ELR (cell line): ENCODE measurements at regions not wholly inside any gene's neighbourhood (a gene's known extent, or its start where the extent isn't known, plus 50 kb on each side); places are given as distances from the start of the nearest gene placed in this dataset.
"Not testable (repeated sequence)": the region's sequence is repeated elsewhere in the genome, so short reads cannot be mapped to it uniquely, and the experiment has no call there.

ENCODE experiments used
- DNase-seq: peaks from one replicate; pipeline ENCODE4 v3.0.0-alpha.2; 2015; ENCODE audit warnings: low read depth

- DNase-seq = peak; percentile 11
Measured at GRCh38 chr6:4460586-4461475, 315.4 kb upstream of the CDYL start.

GRCh38 chr6:4459996-4460395, 316.2 kb upstream of the CDYL start:
- no peak for DNase-seq

- peak; percentile 85 for DNase-seq
Measured at GRCh38 chr6:4459032-4459431, 317.2 kb upstream of the CDYL start.

- DNase-seq = no peak
Measured at GRCh38 chr6:4451718-4452117, 316.3 kb upstream of the ECI2 start.

GRCh38 chr6:4451081-4451480, 315.7 kb upstream of the ECI2 start:
- no peak for DNase-seq

- no peak for DNase-seq
Measured at GRCh38 chr6:4450237-4450636, 314.9 kb upstream of the ECI2 start.

- no peak for DNase-seq
Measured at GRCh38 chr6:4449409-4449808, 314.0 kb upstream of the ECI2 start.

GRCh38 chr6:4448841-4449240, 313.5 kb upstream of the ECI2 start:
- no peak for DNase-seq

- DNase-seq = no peak
Measured at GRCh38 chr6:4447639-4448330, 312.4 kb upstream of the ECI2 start.

- peak; percentile 19 for DNase-seq
Measured at GRCh38 chr6:4446982-4447381, 311.6 kb upstream of the ECI2 start.

- peak; percentile 52 for DNase-seq
Measured at GRCh38 chr6:4441981-4442434, 306.6 kb upstream of the ECI2 start.

GRCh38 chr6:4439159-4439558, 303.8 kb upstream of the ECI2 start:
- no peak for DNase-seq

GRCh38 chr6:4437342-4437741, 302.0 kb upstream of the ECI2 start:
- DNase-seq = no peak

GRCh38 chr6:4435981-4436445, 300.6 kb upstream of the ECI2 start:
- no peak for DNase-seq

- DNase-seq = no peak
Measured at GRCh38 chr6:4434655-4435054, 299.3 kb upstream of the ECI2 start.

- no peak for DNase-seq
Measured at GRCh38 chr6:4433199-4433598, 297.8 kb upstream of the ECI2 start.

GRCh38 chr6:4426968-4427367, 291.6 kb upstream of the ECI2 start:
- no peak for DNase-seq

- DNase-seq = no peak
Measured at GRCh38 chr6:4421837-4422236, 286.5 kb upstream of the ECI2 start.

GRCh38 chr6:4420160-4420865, 284.9 kb upstream of the ECI2 start:
- DNase-seq = no peak

GRCh38 chr6:4415549-4415948, 280.2 kb upstream of the ECI2 start:
- no peak for DNase-seq

GRCh38 chr6:4414078-4414477, 278.7 kb upstream of the ECI2 start:
- DNase-seq = not testable (repeated sequence)

- peak; percentile 66 for DNase-seq
Measured at GRCh38 chr6:4413073-4413472, 277.7 kb upstream of the ECI2 start.

- no peak for DNase-seq
Measured at GRCh38 chr6:4412488-4412887, 277.1 kb upstream of the ECI2 start.
